Amniotic stem cell (primary cell): ENCODE measurements at regions not wholly inside any gene's neighbourhood (a gene's known extent, or its start where the extent isn't known, plus 50 kb on each side); places are given as distances from the start of the nearest gene placed in this dataset.

Experiments used
- DNase-seq: peaks from one replicate; lab custom pipeline; 2025; lab: John Stamatoyannopoulos, UW

GRCh38 chr18:45378308-45378707 lies 237.0 kb upstream of the SLC14A2 start:
- no peak for DNase-seq

- no peak for DNase-seq
Measured at GRCh38 chr18:45378933-45379332, 236.3 kb upstream of the SLC14A2 start.

- DNase-seq, result no peak
Measured at GRCh38 chr18:45379903-45380302, 235.4 kb upstream of the SLC14A2 start.

- DNase-seq, result no peak
Measured at GRCh38 chr18:45381282-45381681, 234.0 kb upstream of the SLC14A2 start.

- DNase-seq, result no peak
Measured at GRCh38 chr18:45383228-45383627, 232.0 kb upstream of the SLC14A2 start.

- no peak for DNase-seq
Measured at GRCh38 chr18:45384137-45384961, 230.9 kb upstream of the SLC14A2 start.

GRCh38 chr18:45384962-45385315 lies 230.3 kb upstream of the SLC14A2 start:
- no peak for DNase-seq

GRCh38 chr18:45386041-45386655 lies 229.1 kb upstream of the SLC14A2 start:
- DNase-seq, result no peak

- no peak for DNase-seq
Measured at GRCh38 chr18:45387229-45387628, 228.0 kb upstream of the SLC14A2 start.

- DNase-seq, result no peak
Measured at GRCh38 chr18:45398448-45398847, 216.8 kb upstream of the SLC14A2 start.

GRCh38 chr18:45399146-45399545 lies 216.1 kb upstream of the SLC14A2 start:
- DNase-seq, result no peak

- no peak for DNase-seq
Measured at GRCh38 chr18:45399643-45400042, 215.6 kb upstream of the SLC14A2 start.

- DNase-seq, result no peak
Measured at GRCh38 chr18:45402485-45403056, 212.7 kb upstream of the SLC14A2 start.

- no peak for DNase-seq
Measured at GRCh38 chr18:45403341-45404049, 211.8 kb upstream of the SLC14A2 start.

- DNase-seq, result no peak
Measured at GRCh38 chr18:45408218-45408617, 207.1 kb upstream of the SLC14A2 start.

GRCh38 chr18:45409971-45410370 lies 205.3 kb upstream of the SLC14A2 start:
- no peak for DNase-seq

- DNase-seq, result no peak
Measured at GRCh38 chr18:45412577-45412976, 202.7 kb upstream of the SLC14A2 start.

- DNase-seq, result no peak
Measured at GRCh38 chr18:45413180-45413836, 202.0 kb upstream of the SLC14A2 start.

GRCh38 chr18:45415614-45416013 lies 199.7 kb upstream of the SLC14A2 start:
- no peak for DNase-seq

- no peak for DNase-seq
Measured at GRCh38 chr18:45416168-45416567, 199.1 kb upstream of the SLC14A2 start.

GRCh38 chr18:45417392-45417791 lies 197.9 kb upstream of the SLC14A2 start:
- DNase-seq, result no peak

- DNase-seq, result no peak
Measured at GRCh38 chr18:45423659-45424058, 191.6 kb upstream of the SLC14A2 start.
